ENCODE measurements at regions not wholly inside any gene's neighbourhood (a gene's known extent, or its start where the extent isn't known, plus 50 kb on each side); places are given as distances from the start of the nearest gene placed in this dataset.

GRCh38 chr6:144510859-144511258 is 225.7 kb downstream of the UTRN start:
- TF ChIP-seq EZH2phosphoT487 (IDR thresholded peaks at IDR 0.05; ENCODE audit: borderline replicate concordance, low read length) (no peak), EZH2 (IDR thresholded peaks at IDR 0.05; ENCODE audit: low read length, unreplicated experiment) (no peak)
- TF ChIP-seq, protein P1, sequence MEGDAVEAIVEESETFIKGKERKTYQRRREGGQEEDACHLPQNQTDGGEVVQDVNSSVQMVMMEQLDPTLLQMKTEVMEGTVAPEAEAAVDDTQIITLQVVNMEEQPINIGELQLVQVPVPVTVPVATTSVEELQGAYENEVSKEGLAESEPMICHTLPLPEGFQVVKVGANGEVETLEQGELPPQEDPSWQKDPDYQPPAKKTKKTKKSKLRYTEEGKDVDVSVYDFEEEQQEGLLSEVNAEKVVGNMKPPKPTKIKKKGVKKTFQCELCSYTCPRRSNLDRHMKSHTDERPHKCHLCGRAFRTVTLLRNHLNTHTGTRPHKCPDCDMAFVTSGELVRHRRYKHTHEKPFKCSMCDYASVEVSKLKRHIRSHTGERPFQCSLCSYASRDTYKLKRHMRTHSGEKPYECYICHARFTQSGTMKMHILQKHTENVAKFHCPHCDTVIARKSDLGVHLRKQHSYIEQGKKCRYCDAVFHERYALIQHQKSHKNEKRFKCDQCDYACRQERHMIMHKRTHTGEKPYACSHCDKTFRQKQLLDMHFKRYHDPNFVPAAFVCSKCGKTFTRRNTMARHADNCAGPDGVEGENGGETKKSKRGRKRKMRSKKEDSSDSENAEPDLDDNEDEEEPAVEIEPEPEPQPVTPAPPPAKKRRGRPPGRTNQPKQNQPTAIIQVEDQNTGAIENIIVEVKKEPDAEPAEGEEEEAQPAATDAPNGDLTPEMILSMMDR (conservative IDR thresholded peaks at IDR 0.05; ENCODE audit: low read depth, low read length) = no peak

All from PC-3 (cell line).